Progenitor cell of endocrine pancreas (in vitro differentiated cells): ENCODE measurements at regions not wholly inside any gene's neighbourhood (a gene's known extent, or its start where the extent isn't known, plus 50 kb on each side); places are given as distances from the start of the nearest gene placed in this dataset.

Source experiments
- DNase-seq: peaks from one replicate; pipeline ENCODE4 v3.0.0; 2021; ENCODE audit warnings: low spot score; ENCODE audit not compliant: unreplicated experiment
- H3K27ac Mint-ChIP-seq: 2 replicates; pipeline ENCODE4 v1.8.0; 2021; ENCODE audit warnings: mild to moderate bottlenecking, moderate library complexity, mixed read lengths
- H3K27me3 Mint-ChIP-seq: 2 replicates; pipeline ENCODE4 v1.8.0; 2021; ENCODE audit warnings: mixed read lengths
- H3K36me3 Mint-ChIP-seq: 2 replicates; pipeline ENCODE4 v1.8.0; 2022; ENCODE audit warnings: mixed read lengths; ENCODE audit not compliant: insufficient read depth
- H3K4me1 Mint-ChIP-seq: 2 replicates; pipeline ENCODE4 v1.8.0; 2021; ENCODE audit warnings: low read depth, mixed read lengths
- H3K4me3 Mint-ChIP-seq: 2 replicates; pipeline ENCODE4 v1.8.0; 2021; ENCODE audit warnings: low read depth, mild to moderate bottlenecking, moderate library complexity, mixed read lengths
- H3K9me3 Mint-ChIP-seq: 2 replicates; pipeline ENCODE4 v1.8.0; 2021; ENCODE audit warnings: low read depth, mixed read lengths
- CTCF ChIP-seq: fragments of 200-600 bp; sonication (generic); IDR thresholded peaks from one replicate; pipeline ENCODE4 v1.5.0; 2021; ENCODE audit warnings: antibody characterized with exemption, mild to moderate bottlenecking; ENCODE audit not compliant: unreplicated experiment

- H3K4me1 Mint-ChIP-seq, result peaks cover 3% of the 10 kb centered on the region
- DNase-seq, result no peak
- no peak overlapping the region for H3K27ac Mint-ChIP-seq
- H3K9me3 Mint-ChIP-seq, result no peaks in the 10 kb centered on the region
- no peaks in the 10 kb centered on the region for H3K36me3 Mint-ChIP-seq
- no peak for TF ChIP-seq CTCF
- peaks cover 4% of the 10 kb centered on the region for H3K27me3 Mint-ChIP-seq
- H3K4me3 Mint-ChIP-seq, result no peak overlapping the region
Measured at GRCh38 chr21:35116777-35117176, 67.7 kb upstream of the RUNX1 start.

GRCh38 chr21:35113064-35113463 is 64.0 kb upstream of the RUNX1 start:
- Mint-ChIP-seq H3K4me1 (no peaks in the 10 kb centered on the region), H3K9me3 (no peaks in the 10 kb centered on the region), H3K27me3 (peaks cover 10% of the 10 kb centered on the region), H3K4me3 (no peak overlapping the region), H3K27ac (no peak overlapping the region), H3K36me3 (no peaks in the 10 kb centered on the region)
- DNase-seq, result no peak
- TF ChIP-seq CTCF, result no peak

GRCh38 chr21:35111321-35111930 is 62.3 kb upstream of the RUNX1 start:
- H3K4me1 Mint-ChIP-seq, result no peaks in the 10 kb centered on the region
- H3K4me3 Mint-ChIP-seq, result no peak overlapping the region
- no peak for TF ChIP-seq CTCF
- H3K27ac Mint-ChIP-seq, result no peak overlapping the region
- H3K9me3 Mint-ChIP-seq, result no peaks in the 10 kb centered on the region
- DNase-seq, result no peak
- no peaks in the 10 kb centered on the region for H3K36me3 Mint-ChIP-seq
- peaks cover 15% of the 10 kb centered on the region for H3K27me3 Mint-ChIP-seq

- TF ChIP-seq CTCF, result no peak
- DNase-seq, result no peak
- Mint-ChIP-seq H3K36me3 (no peaks in the 10 kb centered on the region), H3K27me3 (peaks cover 15% of the 10 kb centered on the region), H3K9me3 (no peaks in the 10 kb centered on the region), H3K4me1 (no peaks in the 10 kb centered on the region), H3K4me3 (no peak overlapping the region), H3K27ac (no peak overlapping the region)
Measured at GRCh38 chr21:35108887-35109286, 59.8 kb upstream of the RUNX1 start.

- no peaks in the 10 kb centered on the region for H3K9me3 Mint-ChIP-seq
- H3K4me3 Mint-ChIP-seq, result no peak overlapping the region
- DNase-seq, result no peak
- no peak for TF ChIP-seq CTCF
- H3K4me1 Mint-ChIP-seq, result no peaks in the 10 kb centered on the region
- no peaks in the 10 kb centered on the region for H3K36me3 Mint-ChIP-seq
- no peak overlapping the region for H3K27ac Mint-ChIP-seq
- peaks cover 11% of the 10 kb centered on the region for H3K27me3 Mint-ChIP-seq
Measured at GRCh38 chr21:35107520-35107919, 58.4 kb upstream of the RUNX1 start.
